ENCODE measurements at regions not wholly inside any gene's neighbourhood (a gene's known extent, or its start where the extent isn't known, plus 50 kb on each side); places are given as distances from the start of the nearest gene placed in this dataset.

DNA sequence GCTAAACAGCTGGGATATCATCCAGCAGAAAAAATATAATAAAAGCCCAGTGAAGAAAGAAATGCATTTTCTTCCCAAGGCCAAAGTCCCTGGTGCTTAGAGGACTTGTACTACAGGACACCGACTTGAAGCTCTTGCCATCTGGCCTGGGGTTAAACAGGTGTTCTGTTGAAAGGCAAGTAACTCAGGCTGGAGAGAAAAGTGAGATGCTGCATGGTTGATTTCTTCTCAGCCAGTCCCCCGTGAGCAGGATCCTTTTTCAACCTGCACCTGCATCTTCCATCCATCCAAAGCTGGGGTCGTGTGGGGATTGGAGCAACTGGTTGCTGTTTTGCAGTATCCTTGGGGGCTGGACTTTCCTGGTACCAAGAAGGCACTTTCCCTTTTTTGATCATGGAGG is 146.1 kb upstream of the RPS23 start:
- no peaks in the 10 kb centered on the region for H3K9me3 ChIP-seq (replicated peaks; ENCODE audit: control insufficient read depth, insufficient read depth, low read length)
- H2AFZ ChIP-seq (ENCODE audit: control insufficient read depth, low read depth, low read length) = no peak overlapping the region
- no peaks in the 10 kb centered on the region for H3K79me2 ChIP-seq (ENCODE audit: control insufficient read depth, insufficient read depth, low read length)
- H3K27me3 ChIP-seq (replicated peaks in 1 of 2; ENCODE audit: control insufficient read depth in 2 of 2, insufficient read depth in 2 of 2, low read length in 1 of 2) = no peaks in the 10 kb centered on the region
- H3K9ac ChIP-seq (ENCODE audit: control insufficient read depth, insufficient read depth, low read length) = no peak overlapping the region
- H4K20me1 ChIP-seq (ENCODE audit: control insufficient read depth, insufficient read depth) = no peaks in the 10 kb centered on the region
- no peaks in the 10 kb centered on the region for H3K36me3 ChIP-seq (ENCODE audit: control insufficient read depth in 2 of 2, insufficient read depth in 2 of 2, low read length in 1 of 2)
- FAIRE-seq = no peak
- ATAC-seq = no peak
- no peaks in the 10 kb centered on the region for H3K4me1 ChIP-seq (ENCODE audit: control insufficient read depth, insufficient read depth, low read length)
- H3K4me2 ChIP-seq (ENCODE audit: control insufficient read depth, insufficient read depth) = no peak overlapping the region
- TF ChIP-seq SRF (IDR thresholded peaks at IDR 0.05; ENCODE audit: low read depth in 2 of 2, low read length in 2 of 2) = no peak
- no peak for TF ChIP-seq JUND (IDR thresholded peaks at IDR 0.05; ENCODE audit: low read depth, low read length)
- TF ChIP-seq, protein P1, sequence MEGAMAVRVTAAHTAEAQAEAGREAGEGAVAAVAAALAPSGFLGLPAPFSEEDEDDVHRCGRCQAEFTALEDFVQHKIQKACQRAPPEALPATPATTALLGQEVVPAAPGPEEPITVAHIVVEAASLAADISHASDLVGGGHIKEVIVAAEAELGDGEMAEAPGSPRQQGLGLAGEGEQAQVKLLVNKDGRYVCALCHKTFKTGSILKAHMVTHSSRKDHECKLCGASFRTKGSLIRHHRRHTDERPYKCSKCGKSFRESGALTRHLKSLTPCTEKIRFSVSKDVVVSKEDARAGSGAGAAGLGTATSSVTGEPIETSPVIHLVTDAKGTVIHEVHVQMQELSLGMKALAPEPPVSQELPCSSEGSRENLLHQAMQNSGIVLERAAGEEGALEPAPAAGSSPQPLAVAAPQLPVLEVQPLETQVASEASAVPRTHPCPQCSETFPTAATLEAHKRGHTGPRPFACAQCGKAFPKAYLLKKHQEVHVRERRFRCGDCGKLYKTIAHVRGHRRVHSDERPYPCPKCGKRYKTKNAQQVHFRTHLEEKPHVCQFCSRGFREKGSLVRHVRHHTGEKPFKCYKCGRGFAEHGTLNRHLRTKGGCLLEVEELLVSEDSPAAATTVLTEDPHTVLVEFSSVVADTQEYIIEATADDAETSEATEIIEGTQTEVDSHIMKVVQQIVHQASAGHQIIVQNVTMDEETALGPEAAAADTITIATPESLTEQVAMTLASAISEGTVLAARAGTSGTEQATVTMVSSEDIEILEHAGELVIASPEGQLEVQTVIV (IDR thresholded peaks at IDR 0.05; ENCODE audit: borderline replicate concordance, partially characterized antibody) = no peak
- CTCF ChIA-PET = interaction anchor here (0.7 kb wide), 1 partner anchor 1983 kb away, joined by 3 read pairs; no protein-coding TSS in a partner anchor
- DNase-seq (ENCODE audit: low read depth, low spot score) = no peak
- SMC1A ChIA-PET (ENCODE audit: uncharacterized antibody, unreplicated experiment) = no interaction called here
- intact Hi-C loops (cut with micrococcal nuclease; ENCODE audit: unreplicated experiment) (no loop called here), in situ Hi-C loops (cut with MboI) (no loop called here)
- H3K27ac ChIP-seq (ENCODE audit: control insufficient read depth, insufficient read depth) = no peak overlapping the region
- WGBS (ENCODE audit: insufficient coverage, insufficient replicate concordance, low lambda C conversion rate, missing lambda C conversion rate) = 3% methylated on average over 3 of the region's 3 CpGs
- RAD21 ChIA-PET (ENCODE audit: unreplicated experiment) = no interaction called here
- H3K4me3 ChIP-seq = no peak overlapping the region
- POLR2A ChIA-PET = interaction anchor here (0.6 kb wide), 1 partner anchor 90 kb away, joined by 3 read pairs; no protein-coding TSS in a partner anchor
- no TSS peak for BruUV-seq (replicated peaks)

GRCh38 chr5:82422751-82423181 is 144.6 kb upstream of the RPS23 start:
- Histone ChIP-seq H3K4me3 (no peak overlapping the region), H2AFZ (ENCODE audit: control insufficient read depth, low read depth, low read length) (no peak overlapping the region), H3K36me3 (ENCODE audit: control insufficient read depth in 2 of 2, insufficient read depth in 2 of 2, low read length in 1 of 2) (no peaks in the 10 kb centered on the region), H3K4me1 (ENCODE audit: control insufficient read depth, insufficient read depth, low read length) (no peaks in the 10 kb centered on the region), H3K27me3 (replicated peaks in 1 of 2; ENCODE audit: control insufficient read depth in 2 of 2, insufficient read depth in 2 of 2, low read length in 1 of 2) (no peaks in the 10 kb centered on the region), H3K9me3 (replicated peaks; ENCODE audit: control insufficient read depth, insufficient read depth, low read length) (no peaks in the 10 kb centered on the region), H3K79me2 (ENCODE audit: control insufficient read depth, insufficient read depth, low read length) (no peaks in the 10 kb centered on the region), H4K20me1 (ENCODE audit: control insufficient read depth, insufficient read depth) (no peaks in the 10 kb centered on the region), H3K4me2 (ENCODE audit: control insufficient read depth, insufficient read depth) (no peak overlapping the region), H3K9ac (ENCODE audit: control insufficient read depth, insufficient read depth, low read length) (no peak overlapping the region), H3K27ac (ENCODE audit: control insufficient read depth, insufficient read depth) (no peak overlapping the region)
- ChIA-PET CTCF (no interaction called here), POLR2A (no interaction called here), SMC1A (ENCODE audit: uncharacterized antibody, unreplicated experiment) (no interaction called here), RAD21 (ENCODE audit: unreplicated experiment) (no interaction called here)
- ATAC-seq (no peak), FAIRE-seq (no peak), DNase-seq (ENCODE audit: low read depth, low spot score) (no peak)
- intact Hi-C loops (cut with micrococcal nuclease; ENCODE audit: unreplicated experiment) = no loop called here
- WGBS (ENCODE audit: insufficient coverage, insufficient replicate concordance, low lambda C conversion rate, missing lambda C conversion rate) = 37% methylated on average over 6 of the region's 6 CpGs
- TF ChIP-seq NFIC (IDR thresholded peaks at IDR 0.05; ENCODE audit: low read depth, low read length) (no peak), MAX (IDR thresholded peaks at IDR 0.05; ENCODE audit: low read depth, low read length) (no peak), TCF7 (IDR thresholded peaks at IDR 0.05; ENCODE audit: borderline replicate concordance) (no peak), EED (IDR thresholded peaks at IDR 0.05; ENCODE audit: low read depth) (no peak), CHD1 (IDR thresholded peaks at IDR 0.05; ENCODE audit: low read depth, low read length) (no peak), CHD2 (IDR thresholded peaks at IDR 0.05; ENCODE audit: borderline replicate concordance, low read depth, low read length) (no peak)
- BruUV-seq (replicated peaks) = no TSS peak
- in situ Hi-C loops (cut with MboI) = no loop called here

All from GM12878 (cell line).